ENCODE measurements at regions not wholly inside any gene's neighbourhood (a gene's known extent, or its start where the extent isn't known, plus 50 kb on each side); places are given as distances from the start of the nearest gene placed in this dataset.

GRCh38 chr5:68771732-68772131 lies 322.1 kb upstream of the SLC30A5 start:
- Histone ChIP-seq H3K36me3 (ENCODE audit: control insufficient read depth in 3 of 3, insufficient read depth in 3 of 3, low read length in 3 of 3) (no peaks in the 10 kb centered on the region), H3K27ac (ENCODE audit: low read depth, low read length) (peak overlapping the region; percentile 32)

GRCh38 chr5:68776381-68776780 lies 317.4 kb upstream of the SLC30A5 start:
- no peaks in the 10 kb centered on the region for H3K9me3 ChIP-seq (ENCODE audit: control insufficient read depth in 3 of 3, low read length in 3 of 3)
- no peaks in the 10 kb centered on the region for H3K27me3 ChIP-seq (ENCODE audit: control insufficient read depth in 3 of 3, insufficient read depth in 3 of 3, low read length in 3 of 3)
- H3K4me1 ChIP-seq (ENCODE audit: control insufficient read depth in 3 of 3, insufficient read depth in 3 of 3, low read length in 3 of 3): peaks cover 2 to 10% (median 8%) of the 10 kb centered on the region in 3 donors
- no peaks in the 10 kb centered on the region for H3K36me3 ChIP-seq (ENCODE audit: control insufficient read depth in 3 of 3, insufficient read depth in 3 of 3, low read length in 3 of 3)
- no peak overlapping the region for H3K27ac ChIP-seq (ENCODE audit: low read depth, low read length)
- no peak overlapping the region for H3K9ac ChIP-seq (ENCODE audit: low read depth in 1 of 3, low read length in 3 of 3)
- no peak overlapping the region for H3K4me3 ChIP-seq (ENCODE audit: low read length in 3 of 3)

More at GRCh38 chr5:68771732-68772131, 322.1 kb upstream of the SLC30A5 start:
- Histone ChIP-seq H3K9me3 (ENCODE audit: control insufficient read depth in 3 of 3, low read length in 3 of 3) (no peaks in the 10 kb centered on the region), H3K4me1 (ENCODE audit: control insufficient read depth in 3 of 3, insufficient read depth in 3 of 3, low read length in 3 of 3) (peaks cover 14 to 24% (median 15%) of the 10 kb centered on the region in 3 donors), H3K9ac (ENCODE audit: low read depth in 1 of 3, low read length in 3 of 3) (no peak overlapping the region), H3K4me3 (ENCODE audit: low read length in 3 of 3) (no peak overlapping the region), H3K27me3 (ENCODE audit: control insufficient read depth in 3 of 3, insufficient read depth in 3 of 3, low read length in 3 of 3) (no peaks in the 10 kb centered on the region)

- H3K9ac ChIP-seq (ENCODE audit: low read depth in 1 of 3, low read length in 3 of 3): no peak overlapping the region
- H3K36me3 ChIP-seq (ENCODE audit: control insufficient read depth in 3 of 3, insufficient read depth in 3 of 3, low read length in 3 of 3): no peaks in the 10 kb centered on the region
- H3K27me3 ChIP-seq (ENCODE audit: control insufficient read depth in 3 of 3, insufficient read depth in 3 of 3, low read length in 3 of 3): no peaks in the 10 kb centered on the region
- no peaks in the 10 kb centered on the region for H3K9me3 ChIP-seq (ENCODE audit: control insufficient read depth in 3 of 3, low read length in 3 of 3)
- H3K27ac ChIP-seq (ENCODE audit: low read depth, low read length): no peak overlapping the region
- H3K4me1 ChIP-seq (ENCODE audit: control insufficient read depth in 3 of 3, insufficient read depth in 3 of 3, low read length in 3 of 3): peaks cover 0 to 3% (median under 1%) of the 10 kb centered on the region in 3 donors
- H3K4me3 ChIP-seq (ENCODE audit: low read length in 3 of 3): no peak overlapping the region
Measured at GRCh38 chr5:68777135-68777534, 316.7 kb upstream of the SLC30A5 start.

GRCh38 chr5:68778484-68778883 lies 315.3 kb upstream of the SLC30A5 start:
- Histone ChIP-seq H3K27ac (ENCODE audit: low read depth, low read length) (no peak overlapping the region), H3K9me3 (ENCODE audit: control insufficient read depth in 3 of 3, low read length in 3 of 3) (no peaks in the 10 kb centered on the region), H3K4me3 (ENCODE audit: low read length in 3 of 3) (no peak overlapping the region), H3K36me3 (ENCODE audit: control insufficient read depth in 3 of 3, insufficient read depth in 3 of 3, low read length in 3 of 3) (no peaks in the 10 kb centered on the region), H3K27me3 (ENCODE audit: control insufficient read depth in 3 of 3, insufficient read depth in 3 of 3, low read length in 3 of 3) (no peaks in the 10 kb centered on the region), H3K9ac (ENCODE audit: low read depth in 1 of 3, low read length in 3 of 3) (no peak overlapping the region), H3K4me1 (ENCODE audit: control insufficient read depth in 3 of 3, insufficient read depth in 3 of 3, low read length in 3 of 3) (no peaks in the 10 kb centered on the region)

GRCh38 chr5:68780299-68780955 lies 313.4 kb upstream of the SLC30A5 start:
- no peak overlapping the region for H3K27ac ChIP-seq (ENCODE audit: low read depth, low read length)
- H3K4me1 ChIP-seq (ENCODE audit: control insufficient read depth in 3 of 3, insufficient read depth in 3 of 3, low read length in 3 of 3): no peaks in the 10 kb centered on the region
- H3K9me3 ChIP-seq (ENCODE audit: control insufficient read depth in 3 of 3, low read length in 3 of 3): no peaks in the 10 kb centered on the region
- H3K9ac ChIP-seq (ENCODE audit: low read depth in 1 of 3, low read length in 3 of 3): no peak overlapping the region
- H3K36me3 ChIP-seq (ENCODE audit: control insufficient read depth in 3 of 3, insufficient read depth in 3 of 3, low read length in 3 of 3): no peaks in the 10 kb centered on the region
- H3K27me3 ChIP-seq (ENCODE audit: control insufficient read depth in 3 of 3, insufficient read depth in 3 of 3, low read length in 3 of 3): no peaks in the 10 kb centered on the region
- H3K4me3 ChIP-seq (ENCODE audit: low read length in 3 of 3): no peak overlapping the region

- no peaks in the 10 kb centered on the region for H3K36me3 ChIP-seq (ENCODE audit: control insufficient read depth in 3 of 3, insufficient read depth in 3 of 3, low read length in 3 of 3)
- H3K4me3 ChIP-seq (ENCODE audit: low read length in 3 of 3): no peak overlapping the region
- no peaks in the 10 kb centered on the region for H3K27me3 ChIP-seq (ENCODE audit: control insufficient read depth in 3 of 3, insufficient read depth in 3 of 3, low read length in 3 of 3)
- H3K9ac ChIP-seq (ENCODE audit: low read depth in 1 of 3, low read length in 3 of 3): no peak overlapping the region
- H3K27ac ChIP-seq (ENCODE audit: low read depth, low read length): no peak overlapping the region
- no peaks in the 10 kb centered on the region for H3K4me1 ChIP-seq (ENCODE audit: control insufficient read depth in 3 of 3, insufficient read depth in 3 of 3, low read length in 3 of 3)
- H3K9me3 ChIP-seq (ENCODE audit: control insufficient read depth in 3 of 3, low read length in 3 of 3): no peaks in the 10 kb centered on the region
Measured at GRCh38 chr5:68793074-68793473, 300.7 kb upstream of the SLC30A5 start.

GRCh38 chr5:68793993-68794392 lies 299.8 kb upstream of the SLC30A5 start:
- Histone ChIP-seq H3K27me3 (ENCODE audit: control insufficient read depth in 3 of 3, insufficient read depth in 3 of 3, low read length in 3 of 3) (no peaks in the 10 kb centered on the region), H3K27ac (ENCODE audit: low read depth, low read length) (no peak overlapping the region), H3K9me3 (ENCODE audit: control insufficient read depth in 3 of 3, low read length in 3 of 3) (no peaks in the 10 kb centered on the region)

GRCh38 chr5:68795190-68795589 lies 298.6 kb upstream of the SLC30A5 start:
- H3K27ac ChIP-seq (ENCODE audit: low read depth, low read length): no peak overlapping the region
- H3K9ac ChIP-seq (ENCODE audit: low read depth in 1 of 3, low read length in 3 of 3): no peak overlapping the region
- H3K9me3 ChIP-seq (ENCODE audit: control insufficient read depth in 3 of 3, low read length in 3 of 3): no peaks in the 10 kb centered on the region
- no peak overlapping the region for H3K4me3 ChIP-seq (ENCODE audit: low read length in 3 of 3)
- H3K27me3 ChIP-seq (ENCODE audit: control insufficient read depth in 3 of 3, insufficient read depth in 3 of 3, low read length in 3 of 3): no peaks in the 10 kb centered on the region
- peaks cover 10 to 13% (median 11%) of the 10 kb centered on the region in 3 donors for H3K4me1 ChIP-seq (ENCODE audit: control insufficient read depth in 3 of 3, insufficient read depth in 3 of 3, low read length in 3 of 3)
- H3K36me3 ChIP-seq (ENCODE audit: control insufficient read depth in 3 of 3, insufficient read depth in 3 of 3, low read length in 3 of 3): no peaks in the 10 kb centered on the region

More at GRCh38 chr5:68793993-68794392, 299.8 kb upstream of the SLC30A5 start:
- Histone ChIP-seq H3K36me3 (ENCODE audit: control insufficient read depth in 3 of 3, insufficient read depth in 3 of 3, low read length in 3 of 3) (no peaks in the 10 kb centered on the region), H3K4me3 (ENCODE audit: low read length in 3 of 3) (no peak overlapping the region), H3K4me1 (ENCODE audit: control insufficient read depth in 3 of 3, insufficient read depth in 3 of 3, low read length in 3 of 3) (peaks cover 4 to 6% (median 5%) of the 10 kb centered on the region in 3 donors), H3K9ac (ENCODE audit: low read depth in 1 of 3, low read length in 3 of 3) (no peak overlapping the region)

GRCh38 chr5:68798877-68799843 lies 294.7 kb upstream of the SLC30A5 start:
- no peak overlapping the region for H3K4me3 ChIP-seq (ENCODE audit: low read length in 3 of 3)
- peak overlapping the region in 1 of 3 donors; percentile 57 for H3K9ac ChIP-seq (ENCODE audit: low read depth in 1 of 3, low read length in 3 of 3)
- H3K4me1 ChIP-seq (ENCODE audit: control insufficient read depth in 3 of 3, insufficient read depth in 3 of 3, low read length in 3 of 3): peaks cover 35 to 41% (median 36%) of the 10 kb centered on the region in 3 donors
- H3K36me3 ChIP-seq (ENCODE audit: control insufficient read depth in 3 of 3, insufficient read depth in 3 of 3, low read length in 3 of 3): no peaks in the 10 kb centered on the region
- H3K27me3 ChIP-seq (ENCODE audit: control insufficient read depth in 3 of 3, insufficient read depth in 3 of 3, low read length in 3 of 3): no peaks in the 10 kb centered on the region
- no peaks in the 10 kb centered on the region for H3K9me3 ChIP-seq (ENCODE audit: control insufficient read depth in 3 of 3, low read length in 3 of 3)
- peak overlapping the region; percentile 80 for H3K27ac ChIP-seq (ENCODE audit: low read depth, low read length)

GRCh38 chr5:68802430-68802829 lies 291.4 kb upstream of the SLC30A5 start:
- Histone ChIP-seq H3K27ac (ENCODE audit: low read depth, low read length) (peak overlapping the region; percentile 74), H3K36me3 (ENCODE audit: control insufficient read depth in 3 of 3, insufficient read depth in 3 of 3, low read length in 3 of 3) (no peaks in the 10 kb centered on the region), H3K9ac (ENCODE audit: low read depth in 1 of 3, low read length in 3 of 3) (peak overlapping the region in 1 of 3 donors; percentile 58), H3K4me3 (ENCODE audit: low read length in 3 of 3) (no peak overlapping the region), H3K27me3 (ENCODE audit: control insufficient read depth in 3 of 3, insufficient read depth in 3 of 3, low read length in 3 of 3) (no peaks in the 10 kb centered on the region), H3K4me1 (ENCODE audit: control insufficient read depth in 3 of 3, insufficient read depth in 3 of 3, low read length in 3 of 3) (peaks cover 41 to 48% (median 43%) of the 10 kb centered on the region in 3 donors), H3K9me3 (ENCODE audit: control insufficient read depth in 3 of 3, low read length in 3 of 3) (no peaks in the 10 kb centered on the region)

Data from skeletal muscle tissue (tissue), 3 donors.